H9 (cell line): ENCODE measurements at regions not wholly inside any gene's neighbourhood (a gene's known extent, or its start where the extent isn't known, plus 50 kb on each side); places are given as distances from the start of the nearest gene placed in this dataset.

Experiments used
- DNase-seq: peaks from one replicate; pipeline ENCODE4 v3.0.0-alpha.2; 2017
- H2AFZ ChIP-seq: one replicate; pipeline ENCODE4 v1.6.1; 2013; ENCODE audit warnings: mild to moderate bottlenecking, low read length, control low read depth, moderate library complexity
- H2AK5ac ChIP-seq: 2 replicates; pipeline ENCODE4 v1.6.1; 2013; ENCODE audit warnings: low read length, control low read depth, mixed read lengths; ENCODE audit not compliant: insufficient read length
- H2BK120ac ChIP-seq: one replicate; pipeline ENCODE4 v1.6.1; 2013; ENCODE audit warnings: low read depth, mild to moderate bottlenecking, low read length, control low read depth, inconsistent platforms; ENCODE audit not compliant: poor library complexity, severe bottlenecking
- H2BK12ac ChIP-seq: 2 replicates; pipeline ENCODE4 v1.6.1; 2013; ENCODE audit warnings: low read length, control low read depth, mixed read lengths, low read depth; ENCODE audit not compliant: insufficient read length
- H2BK15ac ChIP-seq: 2 replicates; pipeline ENCODE4 v1.6.1; 2013; ENCODE audit warnings: low read depth, low read length, control low read depth
- H2BK20ac ChIP-seq: one replicate; pipeline ENCODE4 v1.6.1; 2013; ENCODE audit warnings: low read depth, mild to moderate bottlenecking, low read length, control low read depth, inconsistent platforms; ENCODE audit not compliant: poor library complexity, severe bottlenecking
- H2BK5ac ChIP-seq: 2 replicates; pipeline ENCODE4 v1.6.1; 2013; ENCODE audit warnings: low read length, control low read depth, mixed read lengths; ENCODE audit not compliant: insufficient read length
- H3K14ac ChIP-seq: 2 replicates; pipeline ENCODE4 v1.6.1; 2013; ENCODE audit warnings: low read length, control low read depth; ENCODE audit not compliant: insufficient read depth
- H3K18ac ChIP-seq: 2 replicates; pipeline ENCODE4 v1.6.1; 2013; ENCODE audit warnings: low read depth, mild to moderate bottlenecking, mixed read lengths, low read length, control low read depth; ENCODE audit not compliant: insufficient read length
- H3K23ac ChIP-seq: 2 replicates; pipeline ENCODE4 v1.6.1; 2013; ENCODE audit warnings: low read length, control low read depth, mixed read lengths, low read depth; ENCODE audit not compliant: insufficient read length
- H3K23me2 ChIP-seq: 2 replicates; pipeline ENCODE4 v1.6.1; 2013; ENCODE audit warnings: low read depth, mild to moderate bottlenecking, mixed read lengths, low read length, control low read depth; ENCODE audit not compliant: insufficient read length, poor library complexity, severe bottlenecking
- H3K27ac ChIP-seq: 2 replicates; pipeline ENCODE4 v1.5.1; 2013; ENCODE audit warnings: low read length, control low read depth, mixed read lengths, low read depth; ENCODE audit not compliant: insufficient read length
- H3K27me3 ChIP-seq: 2 replicates; pipeline ENCODE4 v1.6.1; 2013; ENCODE audit warnings: low read length, control low read depth, inconsistent platforms; ENCODE audit not compliant: insufficient read depth
- H3K4ac ChIP-seq: 2 replicates; pipeline ENCODE4 v1.6.1; 2013; ENCODE audit warnings: low read depth, mild to moderate bottlenecking, control low read depth, inconsistent platforms, low read length, moderate library complexity
- H3K4me1 ChIP-seq: 2 replicates; pipeline ENCODE4 v1.6.1; 2013; ENCODE audit warnings: low read length, control low read depth, inconsistent platforms; ENCODE audit not compliant: insufficient read depth
- H3K4me2 ChIP-seq: 2 replicates; pipeline ENCODE4 v1.6.1; 2013; ENCODE audit warnings: low read length, control low read depth, mixed read lengths; ENCODE audit not compliant: insufficient read length, insufficient read depth
- H3K56ac ChIP-seq: 2 replicates; pipeline ENCODE4 v1.6.1; 2013; ENCODE audit warnings: low read depth, mild to moderate bottlenecking, mixed read lengths, low read length, control low read depth; ENCODE audit not compliant: insufficient read length
- H3K79me1 ChIP-seq: 2 replicates; pipeline ENCODE4 v1.6.1; 2013; ENCODE audit warnings: low read depth, mild to moderate bottlenecking, moderate library complexity, low read length, control low read depth, inconsistent platforms; ENCODE audit not compliant: insufficient read depth, poor library complexity, severe bottlenecking
- H3K79me2 ChIP-seq: 2 replicates; pipeline ENCODE4 v1.6.1; 2013; ENCODE audit warnings: low read length, control low read depth, inconsistent platforms; ENCODE audit not compliant: insufficient read depth
- H3K9ac ChIP-seq: 2 replicates; pipeline ENCODE4 v1.6.1; 2013; ENCODE audit warnings: low read length, control low read depth, mixed read lengths; ENCODE audit not compliant: insufficient read length; ENCODE audit errors: extremely low read depth
- H3K9me3 ChIP-seq: one replicate; pipeline ENCODE4 v1.6.1; 2013; ENCODE audit warnings: low read depth, low read length, inconsistent platforms; ENCODE audit not compliant: control insufficient read depth
- H3T11ph ChIP-seq: one replicate; pipeline ENCODE4 v1.6.1; 2013; ENCODE audit warnings: mild to moderate bottlenecking, low read length, control low read depth, inconsistent platforms
- H4K20me1 ChIP-seq: one replicate; pipeline ENCODE4 v1.6.1; 2013; ENCODE audit not compliant: control insufficient read depth, insufficient read length, insufficient read depth
- H4K5ac ChIP-seq: 2 replicates; pipeline ENCODE4 v1.6.1; 2013; ENCODE audit warnings: low read depth, mild to moderate bottlenecking, mixed read lengths, low read length, control low read depth; ENCODE audit not compliant: insufficient read length
- H4K8ac ChIP-seq: replicated peaks from 2 replicates; pipeline ENCODE4 v1.6.1; 2013; ENCODE audit warnings: low read length, control low read depth, mixed read lengths, low read depth; ENCODE audit not compliant: insufficient read length
- H4K91ac ChIP-seq: 2 replicates; pipeline ENCODE4 v1.6.1; 2013; ENCODE audit warnings: low read depth, mild to moderate bottlenecking, moderate library complexity, mixed read lengths, low read length, control low read depth; ENCODE audit not compliant: insufficient read length
- H3K27ac Mint-ChIP-seq, 3 experiments: 2 replicates in 2 of 3; 3 replicates in 1 of 3; pipeline ENCODE4 v1.8.0; 2020 to 2021; ENCODE audit warnings: mixed read lengths in 3 of 3, mild to moderate bottlenecking in 1 of 3, moderate library complexity in 1 of 3
- H3K27me3 Mint-ChIP-seq: 2 replicates; pipeline ENCODE4 v1.8.0; 2021; ENCODE audit warnings: low read depth, mild to moderate bottlenecking, moderate library complexity, mixed read lengths
- H3K36me3 Mint-ChIP-seq, 3 experiments: 2 replicates in 2 of 3; 3 replicates in 1 of 3; pipeline ENCODE4 v1.8.0; 2020 to 2021; ENCODE audit warnings: low read depth in 3 of 3, mixed read lengths in 3 of 3; ENCODE audit not compliant: insufficient read depth in 1 of 3
- H3K4me1 Mint-ChIP-seq, 2 experiments: 2 replicates each; pipeline ENCODE4 v1.8.0; 2020; ENCODE audit warnings: mixed read lengths in 2 of 2
- H3K4me3 Mint-ChIP-seq, 2 experiments: 2 replicates in 1 of 2; 3 replicates in 1 of 2; pipeline ENCODE4 v1.8.0; 2020 to 2021; ENCODE audit warnings: mild to moderate bottlenecking in 2 of 2, mixed read lengths in 2 of 2, moderate library complexity in 1 of 2
- H3K9me3 Mint-ChIP-seq, 2 experiments: 2 replicates in 1 of 2; 3 replicates in 1 of 2; pipeline ENCODE4 v1.8.0; 2020; ENCODE audit warnings: mild to moderate bottlenecking in 2 of 2, mixed read lengths in 2 of 2, moderate library complexity in 1 of 2
- CTCF ChIP-seq: fragments of 200-600 bp; sonication (generic); conservative IDR thresholded peaks from 3 replicates; pipeline ENCODE4 v1.8.0; 2021; ENCODE audit warnings: antibody characterized with exemption, mild to moderate bottlenecking
- WGBS: extraction: QIAGEN DNeasy Blood & Tissue Kit; methylation state at CpG from one replicate; pipeline ENCODE4 v1.1.7; 2013; ENCODE audit warnings: missing lambda C conversion rate, low lambda C conversion rate, mixed read lengths; ENCODE audit not compliant: insufficient read length; ENCODE audit errors: extremely low coverage; 5-methylcytosine and 5-hydroxymethylcytosine counted together

- Mint-ChIP-seq H3K4me3 (no peak overlapping the region), H3K4me1 (no peaks in the 10 kb centered on the region), H3K27ac (no peak overlapping the region), H3K27me3 (no peaks in the 10 kb centered on the region), H3K36me3 (no peaks in the 10 kb centered on the region), H3K9me3 (no peaks in the 10 kb centered on the region)
- H3K4me1 ChIP-seq = no peaks in the 10 kb centered on the region
- no peak overlapping the region for H3K4ac ChIP-seq
- DNase-seq = no peak
- no peak overlapping the region for H2BK120ac ChIP-seq
- H3K18ac ChIP-seq = no peak overlapping the region
- H3K56ac ChIP-seq = no peak overlapping the region
- no peaks in the 10 kb centered on the region for H3K79me2 ChIP-seq
- no peak overlapping the region for H3T11ph ChIP-seq
- no peaks in the 10 kb centered on the region for H4K20me1 ChIP-seq
- no peak overlapping the region for H2BK5ac ChIP-seq
- no peak overlapping the region for H3K23ac ChIP-seq
- no peaks in the 10 kb centered on the region for H3K23me2 ChIP-seq
- H2BK15ac ChIP-seq = no peak overlapping the region
- no peak for TF ChIP-seq CTCF
- H3K79me1 ChIP-seq = no peaks in the 10 kb centered on the region
- H4K5ac ChIP-seq = no peak overlapping the region
- no peak overlapping the region for H2AK5ac ChIP-seq
- no peak overlapping the region for H3K4me2 ChIP-seq
- no peak overlapping the region for H2BK20ac ChIP-seq
- H3K27ac ChIP-seq = no peak overlapping the region
- no peak overlapping the region for H2AFZ ChIP-seq
- no peak overlapping the region for H4K8ac ChIP-seq
- H3K9ac ChIP-seq = no peak overlapping the region
- no peak overlapping the region for H2BK12ac ChIP-seq
- no peak overlapping the region for H4K91ac ChIP-seq
- no peak overlapping the region for H3K14ac ChIP-seq
- H3K9me3 ChIP-seq = no peaks in the 10 kb centered on the region
- no peaks in the 10 kb centered on the region for H3K27me3 ChIP-seq
- WGBS = no CpG with 5 or more reads among the region's 2 CpGs
Measured at GRCh38 chr11:104462341-104462740, 298.4 kb upstream of the PDGFD start.
